Mesothelial cell of epicardium (in vitro differentiated cells): ENCODE measurements at regions not wholly inside any gene's neighbourhood (a gene's known extent, or its start where the extent isn't known, plus 50 kb on each side); places are given as distances from the start of the nearest gene placed in this dataset.

Source experiments
- DNase-seq, 2 experiments: peaks; one replicate each; pipeline ENCODE4 v3.0.0; 2021; ENCODE audit warnings: low spot score in 2 of 2; ENCODE audit not compliant: unreplicated experiment in 2 of 2
- H3K27ac Mint-ChIP-seq: 2 replicates; pipeline ENCODE4 v1.8.0; 2021; ENCODE audit warnings: mixed read lengths
- H3K27me3 Mint-ChIP-seq: 2 replicates; pipeline ENCODE4 v1.8.0; 2021; ENCODE audit warnings: low read depth, mixed read lengths
- H3K36me3 Mint-ChIP-seq: 2 replicates; pipeline ENCODE4 v1.8.0; 2021; ENCODE audit warnings: mixed read lengths
- H3K4me1 Mint-ChIP-seq: 2 replicates; pipeline ENCODE4 v1.8.0; 2021; ENCODE audit warnings: mixed read lengths
- H3K4me3 Mint-ChIP-seq: 2 replicates; pipeline ENCODE4 v1.8.0; 2021; ENCODE audit warnings: mild to moderate bottlenecking, moderate library complexity, mixed read lengths
- H3K9me3 Mint-ChIP-seq: 2 replicates; pipeline ENCODE4 v1.8.0; 2021; ENCODE audit warnings: mixed read lengths
- CTCF ChIP-seq: fragments of 200-600 bp; sonication (generic); IDR thresholded peaks from one replicate; pipeline ENCODE4 v1.5.0; 2021; ENCODE audit warnings: antibody characterized with exemption; ENCODE audit not compliant: unreplicated experiment

GRCh38 chr11:130997278-130997677 lies 81.0 kb upstream of the SNX19 start:
- no peak overlapping the region for H3K4me3 Mint-ChIP-seq
- no peaks in the 10 kb centered on the region for H3K4me1 Mint-ChIP-seq
- no peak for TF ChIP-seq CTCF
- no peak overlapping the region for H3K27ac Mint-ChIP-seq
- peaks cover 55% of the 10 kb centered on the region for H3K27me3 Mint-ChIP-seq
- H3K9me3 Mint-ChIP-seq, result no peaks in the 10 kb centered on the region
- no peaks in the 10 kb centered on the region for H3K36me3 Mint-ChIP-seq
- no peak for DNase-seq

GRCh38 chr11:130999086-130999485 lies 82.8 kb upstream of the SNX19 start:
- TF ChIP-seq CTCF, result no peak
- no peaks in the 10 kb centered on the region for H3K4me1 Mint-ChIP-seq
- H3K9me3 Mint-ChIP-seq, result no peaks in the 10 kb centered on the region
- no peaks in the 10 kb centered on the region for H3K36me3 Mint-ChIP-seq
- peaks cover 47% of the 10 kb centered on the region for H3K27me3 Mint-ChIP-seq
- no peak overlapping the region for H3K27ac Mint-ChIP-seq
- H3K4me3 Mint-ChIP-seq, result no peak overlapping the region
- DNase-seq, result no peak

- peaks cover 43% of the 10 kb centered on the region for H3K27me3 Mint-ChIP-seq
- H3K9me3 Mint-ChIP-seq, result no peaks in the 10 kb centered on the region
- no peak overlapping the region for H3K4me3 Mint-ChIP-seq
- TF ChIP-seq CTCF, result no peak
- H3K4me1 Mint-ChIP-seq, result no peaks in the 10 kb centered on the region
- H3K27ac Mint-ChIP-seq, result no peak overlapping the region
- no peaks in the 10 kb centered on the region for H3K36me3 Mint-ChIP-seq
- no peak for DNase-seq
These were observed 83.9 kb upstream of the SNX19 start for GRCh38 chr11:130999992-131000770.

- H3K27me3 Mint-ChIP-seq, result peaks cover 42% of the 10 kb centered on the region
- H3K4me1 Mint-ChIP-seq, result no peaks in the 10 kb centered on the region
- no peaks in the 10 kb centered on the region for H3K9me3 Mint-ChIP-seq
- no peak overlapping the region for H3K27ac Mint-ChIP-seq
- H3K4me3 Mint-ChIP-seq, result no peak overlapping the region
- no peak for DNase-seq
- H3K36me3 Mint-ChIP-seq, result no peaks in the 10 kb centered on the region
- no peak for TF ChIP-seq CTCF
These were observed 85.9 kb upstream of the SNX19 start for GRCh38 chr11:131002145-131002544.

GRCh38 chr11:131005829-131006228 lies 89.5 kb upstream of the SNX19 start:
- Mint-ChIP-seq H3K27me3 (peaks cover 48% of the 10 kb centered on the region), H3K4me3 (no peak overlapping the region), H3K4me1 (no peaks in the 10 kb centered on the region), H3K27ac (no peak overlapping the region), H3K9me3 (peaks cover 8% of the 10 kb centered on the region), H3K36me3 (no peaks in the 10 kb centered on the region)
- no peak for DNase-seq
- no peak for TF ChIP-seq CTCF
